Peyer's patch (tissue), 4 donors: ENCODE measurements at regions not wholly inside any gene's neighbourhood (a gene's known extent, or its start where the extent isn't known, plus 50 kb on each side); places are given as distances from the start of the nearest gene placed in this dataset.

Experiments
- POLR2A ChIP-seq, 2 donors: fragments of 450-650 bp; IDR thresholded peaks; one replicate each; pipeline ENCODE4 v1.5.1; 2017; ENCODE audit warnings: antibody characterized with exemption in 2 of 2, mild to moderate bottlenecking in 2 of 2, moderate library complexity in 2 of 2
- TF ChIP-seq, protein P1 (sequence below), 6 experiments: fragments of 450-650 bp in 4 of 6; fragments of 200-600 bp in 2 of 6; sonication (generic) in 1 of 6; IDR thresholded peaks; one replicate each; pipeline ENCODE4 v1.5.1; 2017 to 2019; ENCODE audit warnings: antibody characterized with exemption in 6 of 6, mild to moderate bottlenecking in 3 of 6, moderate library complexity in 1 of 6

DNA sequence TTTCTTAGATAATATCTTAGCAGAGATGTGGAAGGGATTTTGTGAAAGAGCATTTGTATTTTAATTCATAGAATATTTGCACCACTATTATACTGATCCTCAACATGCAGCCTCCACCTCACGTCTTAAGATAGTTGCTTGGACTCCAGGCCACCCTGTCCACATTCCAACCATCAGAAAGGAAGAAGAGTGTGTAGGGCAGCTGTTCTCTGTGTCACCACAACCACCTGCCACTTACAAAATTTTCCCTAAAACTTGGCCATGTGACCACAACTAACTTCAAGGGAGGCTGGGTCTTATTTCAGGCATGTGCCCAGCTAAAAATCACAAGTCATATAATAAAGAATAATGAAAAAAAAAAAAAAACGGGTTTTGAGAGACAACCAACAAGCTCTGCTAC lies 528.1 kb downstream of the RAB28 start:
- no peak for TF ChIP-seq POLR2A (IDR thresholded peaks at IDR 0.05)
- TF ChIP-seq, protein P1, sequence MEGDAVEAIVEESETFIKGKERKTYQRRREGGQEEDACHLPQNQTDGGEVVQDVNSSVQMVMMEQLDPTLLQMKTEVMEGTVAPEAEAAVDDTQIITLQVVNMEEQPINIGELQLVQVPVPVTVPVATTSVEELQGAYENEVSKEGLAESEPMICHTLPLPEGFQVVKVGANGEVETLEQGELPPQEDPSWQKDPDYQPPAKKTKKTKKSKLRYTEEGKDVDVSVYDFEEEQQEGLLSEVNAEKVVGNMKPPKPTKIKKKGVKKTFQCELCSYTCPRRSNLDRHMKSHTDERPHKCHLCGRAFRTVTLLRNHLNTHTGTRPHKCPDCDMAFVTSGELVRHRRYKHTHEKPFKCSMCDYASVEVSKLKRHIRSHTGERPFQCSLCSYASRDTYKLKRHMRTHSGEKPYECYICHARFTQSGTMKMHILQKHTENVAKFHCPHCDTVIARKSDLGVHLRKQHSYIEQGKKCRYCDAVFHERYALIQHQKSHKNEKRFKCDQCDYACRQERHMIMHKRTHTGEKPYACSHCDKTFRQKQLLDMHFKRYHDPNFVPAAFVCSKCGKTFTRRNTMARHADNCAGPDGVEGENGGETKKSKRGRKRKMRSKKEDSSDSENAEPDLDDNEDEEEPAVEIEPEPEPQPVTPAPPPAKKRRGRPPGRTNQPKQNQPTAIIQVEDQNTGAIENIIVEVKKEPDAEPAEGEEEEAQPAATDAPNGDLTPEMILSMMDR (IDR thresholded peaks at IDR 0.05): no peak
